Lower leg skin (tissue), 4 donors: ENCODE measurements at regions not wholly inside any gene's neighbourhood (a gene's known extent, or its start where the extent isn't known, plus 50 kb on each side); places are given as distances from the start of the nearest gene placed in this dataset.

Experiments used
- DNase-seq, 2 donors: peaks; one replicate each; pipeline ENCODE4 v3.0.0-alpha.2; 2019; ENCODE audit warnings: low spot score in 2 of 2
- H3K4me3 ChIP-seq: fragments of 200-600 bp; sonication (generic); 2 replicates; pipeline ENCODE4 v1.5.1; 2017; ENCODE audit warnings: mild to moderate bottlenecking, low read depth; ENCODE audit not compliant: poor library complexity, severe bottlenecking
- CTCF ChIP-seq, 3 donors: fragments of 450-650 bp; IDR thresholded peaks; one replicate each; pipeline ENCODE4 v1.5.1; 2016; ENCODE audit warnings: antibody characterized with exemption in 3 of 3, mild to moderate bottlenecking in 3 of 3, moderate library complexity in 2 of 3
- POLR2A ChIP-seq, 2 donors: fragments of 450-650 bp; IDR thresholded peaks; one replicate each; pipeline ENCODE4 v1.6.1; 2016 to 2017; ENCODE audit warnings: antibody characterized with exemption in 2 of 2, mild to moderate bottlenecking in 1 of 2, moderate library complexity in 1 of 2
- WGBS, 2 donors: methylation state at CpG; one replicate each; pipeline ENCODE4 v1.1.5; 2018; 5-methylcytosine and 5-hydroxymethylcytosine counted together
- intact Hi-C: fragments of 100-400 bp; cut with DNase I; formaldehyde crosslinking; loops from one replicate; pipeline ENCODE4 v1.15.0; 2023; ENCODE audit warnings: low total_unique reads

GRCh38 chr6:65876668-65877067 lies 169.6 kb upstream of the EYS start:
- TF ChIP-seq CTCF (IDR thresholded peaks at IDR 0.05) (no peak), POLR2A (IDR thresholded peaks at IDR 0.05) (no peak)
- WGBS, 2 donors = 82 to 89% methylated on average over 2 of the region's 2 CpGs
- intact Hi-C loops = no loop called here

GRCh38 chr6:65852369-65852852 lies 145.4 kb upstream of the EYS start:
- TF ChIP-seq POLR2A (IDR thresholded peaks at IDR 0.05) = no peak
- TF ChIP-seq CTCF (IDR thresholded peaks at IDR 0.05) = no peak
- no peak overlapping the region for H3K4me3 ChIP-seq
- DNase-seq = no peak
- whole genome bisulfite sequencing, 2 donors = 86 to 89% methylated on average over 2 of the region's 2 CpGs
- intact Hi-C loops = no loop called here

More at GRCh38 chr6:65876668-65877067, 169.6 kb upstream of the EYS start:
- no peak for DNase-seq
- H3K4me3 ChIP-seq = no peak overlapping the region

GRCh38 chr6:65830151-65830550 lies 123.1 kb upstream of the EYS start:
- intact Hi-C loops = no loop called here
- TF ChIP-seq POLR2A (IDR thresholded peaks at IDR 0.05) (no peak), CTCF (IDR thresholded peaks at IDR 0.05) (no peak)
- no peak overlapping the region for H3K4me3 ChIP-seq
- DNase-seq = no peak

- intact Hi-C loops = no loop called here
- WGBS, 2 donors = 94 to 96% methylated on average over 2 of the region's 2 CpGs
- no peak for DNase-seq
Observed at GRCh38 chr6:65819152-65819551, 112.1 kb upstream of the EYS start.

GRCh38 chr6:65818576-65818975 lies 111.5 kb upstream of the EYS start:
- intact Hi-C loops = no loop called here
- WGBS, 2 donors = 88 to 92% methylated on average over 5 of the region's 5 CpGs
- DNase-seq = no peak
- no peak overlapping the region for H3K4me3 ChIP-seq
- TF ChIP-seq POLR2A (IDR thresholded peaks at IDR 0.05) (no peak), CTCF (IDR thresholded peaks at IDR 0.05) (no peak)

More at GRCh38 chr6:65819152-65819551, 112.1 kb upstream of the EYS start:
- no peak overlapping the region for H3K4me3 ChIP-seq
- no peak for TF ChIP-seq CTCF (IDR thresholded peaks at IDR 0.05)
- no peak for TF ChIP-seq POLR2A (IDR thresholded peaks at IDR 0.05)

- intact Hi-C loops = no loop called here
- TF ChIP-seq POLR2A (IDR thresholded peaks at IDR 0.05) (no peak), CTCF (IDR thresholded peaks at IDR 0.05) (no peak)
- WGBS, 2 donors = 44 to 52% methylated on average over 2 of the region's 2 CpGs
Observed at GRCh38 chr6:65816991-65817390, 110.0 kb upstream of the EYS start.

More at GRCh38 chr6:65816991-65817390, 110.0 kb upstream of the EYS start:
- no peak for DNase-seq
- no peak overlapping the region for H3K4me3 ChIP-seq
